SK-N-SH (cell line): ENCODE measurements at regions not wholly inside any gene's neighbourhood (a gene's known extent, or its start where the extent isn't known, plus 50 kb on each side); places are given as distances from the start of the nearest gene placed in this dataset.

Experiments
- CTCF ChIA-PET: fragments of 300-600, 350-600 bp; formaldehyde crosslinking; extraction: SDS; loops from one replicate; lab custom pipeline; 2021; lab: Yijun Ruan, JAX
- POLR2A ChIA-PET: fragments of 350-600 bp; sonication (Branson Sonifier 250); formaldehyde crosslinking; extraction: SDS; loops from one replicate; lab custom pipeline; 2020; ENCODE audit warnings: antibody characterized with exemption, inconsistent platforms; lab: Yijun Ruan, JAX
- DNase-seq: peaks from one replicate; pipeline ENCODE4 v3.0.0; 2012
- H2AFZ ChIP-seq: fragments of 200-600 bp; sonication (generic); 2 replicates; pipeline ENCODE4 v1.8.1; 2016; ENCODE audit warnings: antibody characterized with exemption, mild to moderate bottlenecking, low read depth
- H3F3A ChIP-seq: fragments of 200-600 bp; sonication (generic); replicated peaks from 2 replicates; pipeline ENCODE3; 2016; ENCODE audit warnings: antibody characterized with exemption, mild to moderate bottlenecking; ENCODE audit not compliant: insufficient read depth
- H3K27ac ChIP-seq, 2 experiments: fragments of 200-500 bp in 1 of 2; fragments of 200-600 bp in 1 of 2; sonication (Bioruptor generic) in 1 of 2; sonication (generic), shearing (Covaris generic) in 1 of 2; 2 replicates each; pipeline versions ENCODE4 v1.5.1 to v1.6.1; 2014 to 2016; ENCODE audit warnings: low read depth in 2 of 2, inconsistent platforms in 1 of 2, low read length in 1 of 2, mild to moderate bottlenecking in 1 of 2, mixed read lengths in 1 of 2
- H3K27me3 ChIP-seq: fragments of 200-600 bp; sonication (generic), shearing (Covaris generic); 2 replicates; pipeline ENCODE4 v1.6.1; 2016; ENCODE audit warnings: mixed run types; ENCODE audit not compliant: insufficient read depth
- H3K36me3 ChIP-seq, 2 experiments: fragments of 200-500 bp in 1 of 2; fragments of 200-600 bp in 1 of 2; sonication (Bioruptor generic) in 1 of 2; sonication (generic) in 1 of 2; replicated peaks in 1 of 2; 2 replicates each; pipeline versions ENCODE3 to v1.5.1; 2014 to 2016; ENCODE audit warnings: low read length in 1 of 2, mild to moderate bottlenecking in 1 of 2; ENCODE audit not compliant: insufficient read depth in 2 of 2, control insufficient read depth in 1 of 2
- H3K4me1 ChIP-seq, 2 experiments: fragments of 200-500 bp in 1 of 2; fragments of 200-600 bp in 1 of 2; sonication (Bioruptor generic) in 1 of 2; sonication (generic), shearing (Covaris generic) in 1 of 2; 2 replicates each; pipeline versions ENCODE4 v1.5.1 to v1.6.1; 2014 to 2016; ENCODE audit warnings: low read depth in 1 of 2, low read length in 1 of 2, mixed run types in 1 of 2; ENCODE audit not compliant: insufficient read depth in 2 of 2, control insufficient read depth in 1 of 2
- H3K4me2 ChIP-seq: fragments of 200-600 bp; sonication (generic), shearing (Covaris generic); 2 replicates; pipeline ENCODE4 v1.6.1; 2017; ENCODE audit warnings: mixed run types
- H3K4me3 ChIP-seq, 2 experiments: fragments of 200-500 bp in 1 of 2; fragments of 200-600 bp in 1 of 2; sonication (Bioruptor generic) in 1 of 2; sonication (generic), shearing (Covaris generic) in 1 of 2; 2 replicates each; pipeline versions ENCODE4 v1.5.1 to v1.8.1; 2014 to 2016; ENCODE audit warnings: low read depth in 2 of 2, inconsistent platforms in 1 of 2, low read length in 1 of 2, mild to moderate bottlenecking in 1 of 2, mixed read lengths in 1 of 2, moderate library complexity in 1 of 2
- H3K79me2 ChIP-seq: fragments of 200-600 bp; sonication (generic); 2 replicates; pipeline ENCODE4 v1.8.1; 2017; ENCODE audit warnings: mild to moderate bottlenecking; ENCODE audit not compliant: insufficient read depth
- H3K9ac ChIP-seq: fragments of 200-600 bp; sonication (generic); 2 replicates; pipeline ENCODE4 v1.6.1; 2017; ENCODE audit warnings: mixed run types
- H3K9me2 ChIP-seq: fragments of 200-600 bp; sonication (generic); 2 replicates; pipeline ENCODE4 v1.6.1; 2017; ENCODE audit warnings: mixed run types
- H3K9me3 ChIP-seq: fragments of 200-600 bp; sonication (generic); 2 replicates; pipeline ENCODE4 v1.6.1; 2017; ENCODE audit warnings: mixed run types, mild to moderate bottlenecking, moderate library complexity
- H4K20me1 ChIP-seq: fragments of 200-600 bp; sonication (generic); 2 replicates; pipeline ENCODE4 v1.6.1; 2017; ENCODE audit warnings: mild to moderate bottlenecking, mixed run types; ENCODE audit not compliant: insufficient read depth
- CHD2 ChIP-seq: fragments of 150-350 bp; IDR thresholded peaks from 2 replicates; pipeline ENCODE4 v1.6.1; 2018; ENCODE audit warnings: low read length; ENCODE audit not compliant: partially characterized antibody
- ELF1 ChIP-seq: IDR thresholded peaks from 2 replicates; pipeline ENCODE4 v1.4.0; 2012
- EP300 ChIP-seq, 2 experiments: IDR thresholded peaks; 2 replicates each; pipeline versions ENCODE4 v1.4.0 to v1.6.1; 2012; ENCODE audit warnings: borderline replicate concordance in 1 of 2, low read depth in 1 of 2, low read length in 1 of 2
- FOSL2 ChIP-seq: IDR thresholded peaks from 2 replicates; pipeline ENCODE4 v1.4.0; 2012; ENCODE audit warnings: low read depth, mild to moderate bottlenecking, moderate library complexity, borderline replicate concordance
- GABPA ChIP-seq: IDR thresholded peaks from 2 replicates; pipeline ENCODE4 v1.4.0; 2012; ENCODE audit warnings: low read depth, mild to moderate bottlenecking
- GATA2 ChIP-seq: sonication (generic); formaldehyde crosslinking; IDR thresholded peaks from 2 replicates; pipeline ENCODE4 v1.5.0; 2020; ENCODE audit warnings: mild to moderate bottlenecking, missing genetic modification reagents
- JUND ChIP-seq: IDR thresholded peaks from 2 replicates; pipeline ENCODE4 v1.4.0; 2012
- MAX ChIP-seq: IDR thresholded peaks from 2 replicates; pipeline ENCODE4 v1.4.0; 2012; ENCODE audit warnings: low read depth
- MEF2A ChIP-seq: IDR thresholded peaks from 2 replicates; pipeline ENCODE4 v1.4.0; 2012; ENCODE audit warnings: low read depth, borderline replicate concordance
- MXI1 ChIP-seq: IDR thresholded peaks from 2 replicates; pipeline ENCODE4 v1.6.1; 2012; ENCODE audit warnings: mild to moderate bottlenecking, low read depth, low read length, improper control_type of control experiment
- NFIC ChIP-seq: IDR thresholded peaks from 2 replicates; pipeline ENCODE4 v1.4.0; 2012; ENCODE audit warnings: borderline replicate concordance
- NRF1 ChIP-seq: IDR thresholded peaks from 2 replicates; pipeline ENCODE4 v1.6.1; 2012; ENCODE audit warnings: low read depth, mild to moderate bottlenecking, low read length
- RCOR1 ChIP-seq: fragments of 150-350 bp; IDR thresholded peaks from 2 replicates; pipeline ENCODE4 v1.6.1; 2017; ENCODE audit warnings: antibody characterized with exemption, low read length
- RFX5 ChIP-seq: IDR thresholded peaks from 2 replicates; pipeline ENCODE4 v1.6.1; 2012; ENCODE audit warnings: mild to moderate bottlenecking, improper control_type of control experiment, low read length
- TAF1 ChIP-seq: IDR thresholded peaks from 2 replicates; pipeline ENCODE4 v1.6.1; 2012; ENCODE audit warnings: low read depth, mild to moderate bottlenecking, low read length, moderate library complexity, borderline replicate concordance
- TCF12 ChIP-seq: IDR thresholded peaks from 2 replicates; pipeline ENCODE4 v1.4.0; 2012
- USF1 ChIP-seq: IDR thresholded peaks from 2 replicates; pipeline ENCODE4 v1.4.0; 2012; ENCODE audit warnings: low read depth, borderline replicate concordance
- YY1 ChIP-seq: IDR thresholded peaks from 2 replicates; pipeline ENCODE4 v1.4.0; 2012; ENCODE audit warnings: low read depth, mild to moderate bottlenecking
- ZBTB33 ChIP-seq: IDR thresholded peaks from 2 replicates; pipeline ENCODE4 v1.4.0; 2012; ENCODE audit warnings: low read depth, borderline replicate concordance
- WGBS: methylation state at CpG from one replicate; pipeline ENCODE4 v1.1.6; 2017; ENCODE audit warnings: low lambda C conversion rate; 5-methylcytosine and 5-hydroxymethylcytosine counted together
- TF ChIP-seq, protein P1 (sequence below): fragments of 150-350 bp; IDR thresholded peaks from 2 replicates; pipeline ENCODE4 v1.6.1; 2016; ENCODE audit warnings: mild to moderate bottlenecking, low read depth, low read length
- TF ChIP-seq, protein P2 (sequence below): IDR thresholded peaks from 2 replicates; pipeline ENCODE4 v1.6.1; 2012; ENCODE audit warnings: mild to moderate bottlenecking, low read depth, low read length, moderate library complexity
- TF ChIP-seq, protein P3 (sequence below): fragments of 150-350 bp; IDR thresholded peaks from 2 replicates; pipeline ENCODE4 v1.6.1; 2017; ENCODE audit warnings: antibody characterized with exemption, low read length, low read depth, borderline replicate concordance
- TF ChIP-seq, protein P4 (sequence below): fragments of 200-600 bp; sonication (generic); IDR thresholded peaks from 2 replicates; pipeline ENCODE4 v1.6.1; 2017; ENCODE audit warnings: antibody characterized with exemption, mild to moderate bottlenecking, moderate library complexity

GRCh38 chr4:126939401-126939800, 693.4 kb upstream of the INTU start:
- Histone ChIP-seq H3K27me3 (no peaks in the 10 kb centered on the region), H3K4me3 (no peak overlapping the region), H3K9me3 (no peaks in the 10 kb centered on the region), H3K27ac (peak overlapping the region; percentile 53 to 83), H4K20me1 (no peaks in the 10 kb centered on the region), H3K4me1 (peaks cover 0 to 10% of the 10 kb centered on the region in 2 experiments; a peak in 2 of 4 replicates), H3F3A (peaks cover 15% of the 10 kb centered on the region), H3K9me2 (no peaks in the 10 kb centered on the region), H3K4me2 (peak overlapping the region; percentile 14; the same call in 1 of the 2 replicates), H3K79me2 (no peaks in the 10 kb centered on the region), H3K9ac (peak overlapping the region; percentile 37; the same call in 1 of the 2 replicates), H3K36me3 (no peaks in the 10 kb centered on the region), H2AFZ (peak overlapping the region; percentile 91; the same call in 1 of the 2 replicates)
- 32% methylated on average over 2 of the region's 2 CpGs for WGBS
- 0 out of 4 replicates have a peak, but pooled peaks of 1 of the 2 experiments have one; percentile 17 for TF ChIP-seq EP300 (IDR thresholded peaks at IDR 0.05; ENCODE audit: borderline replicate concordance in 1 of 2, low read depth in 1 of 2, low read length in 1 of 2)
- TF ChIP-seq MAX, result no peak
- TF ChIP-seq JUND, result peak; percentile 57
- TF ChIP-seq RFX5, result no peak
- no peak for TF ChIP-seq NFIC
- TF ChIP-seq RCOR1, result no peak
- TF ChIP-seq, protein P1, sequence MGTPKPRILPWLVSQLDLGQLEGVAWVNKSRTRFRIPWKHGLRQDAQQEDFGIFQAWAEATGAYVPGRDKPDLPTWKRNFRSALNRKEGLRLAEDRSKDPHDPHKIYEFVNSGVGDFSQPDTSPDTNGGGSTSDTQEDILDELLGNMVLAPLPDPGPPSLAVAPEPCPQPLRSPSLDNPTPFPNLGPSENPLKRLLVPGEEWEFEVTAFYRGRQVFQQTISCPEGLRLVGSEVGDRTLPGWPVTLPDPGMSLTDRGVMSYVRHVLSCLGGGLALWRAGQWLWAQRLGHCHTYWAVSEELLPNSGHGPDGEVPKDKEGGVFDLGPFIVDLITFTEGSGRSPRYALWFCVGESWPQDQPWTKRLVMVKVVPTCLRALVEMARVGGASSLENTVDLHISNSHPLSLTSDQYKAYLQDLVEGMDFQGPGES, result no peak
- peak; percentile 68; the same call in 1 of the 2 replicates for TF ChIP-seq FOSL2
- no peak for TF ChIP-seq ZBTB33
- no peak for TF ChIP-seq GATA2 (CRISPR knock-in tag)
- TF ChIP-seq, protein P2, sequence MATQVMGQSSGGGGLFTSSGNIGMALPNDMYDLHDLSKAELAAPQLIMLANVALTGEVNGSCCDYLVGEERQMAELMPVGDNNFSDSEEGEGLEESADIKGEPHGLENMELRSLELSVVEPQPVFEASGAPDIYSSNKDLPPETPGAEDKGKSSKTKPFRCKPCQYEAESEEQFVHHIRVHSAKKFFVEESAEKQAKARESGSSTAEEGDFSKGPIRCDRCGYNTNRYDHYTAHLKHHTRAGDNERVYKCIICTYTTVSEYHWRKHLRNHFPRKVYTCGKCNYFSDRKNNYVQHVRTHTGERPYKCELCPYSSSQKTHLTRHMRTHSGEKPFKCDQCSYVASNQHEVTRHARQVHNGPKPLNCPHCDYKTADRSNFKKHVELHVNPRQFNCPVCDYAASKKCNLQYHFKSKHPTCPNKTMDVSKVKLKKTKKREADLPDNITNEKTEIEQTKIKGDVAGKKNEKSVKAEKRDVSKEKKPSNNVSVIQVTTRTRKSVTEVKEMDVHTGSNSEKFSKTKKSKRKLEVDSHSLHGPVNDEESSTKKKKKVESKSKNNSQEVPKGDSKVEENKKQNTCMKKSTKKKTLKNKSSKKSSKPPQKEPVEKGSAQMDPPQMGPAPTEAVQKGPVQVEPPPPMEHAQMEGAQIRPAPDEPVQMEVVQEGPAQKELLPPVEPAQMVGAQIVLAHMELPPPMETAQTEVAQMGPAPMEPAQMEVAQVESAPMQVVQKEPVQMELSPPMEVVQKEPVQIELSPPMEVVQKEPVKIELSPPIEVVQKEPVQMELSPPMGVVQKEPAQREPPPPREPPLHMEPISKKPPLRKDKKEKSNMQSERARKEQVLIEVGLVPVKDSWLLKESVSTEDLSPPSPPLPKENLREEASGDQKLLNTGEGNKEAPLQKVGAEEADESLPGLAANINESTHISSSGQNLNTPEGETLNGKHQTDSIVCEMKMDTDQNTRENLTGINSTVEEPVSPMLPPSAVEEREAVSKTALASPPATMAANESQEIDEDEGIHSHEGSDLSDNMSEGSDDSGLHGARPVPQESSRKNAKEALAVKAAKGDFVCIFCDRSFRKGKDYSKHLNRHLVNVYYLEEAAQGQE, result no peak
- TF ChIP-seq CHD2, result no peak
- TF ChIP-seq ELF1, result no peak
- TF ChIP-seq, protein P3, sequence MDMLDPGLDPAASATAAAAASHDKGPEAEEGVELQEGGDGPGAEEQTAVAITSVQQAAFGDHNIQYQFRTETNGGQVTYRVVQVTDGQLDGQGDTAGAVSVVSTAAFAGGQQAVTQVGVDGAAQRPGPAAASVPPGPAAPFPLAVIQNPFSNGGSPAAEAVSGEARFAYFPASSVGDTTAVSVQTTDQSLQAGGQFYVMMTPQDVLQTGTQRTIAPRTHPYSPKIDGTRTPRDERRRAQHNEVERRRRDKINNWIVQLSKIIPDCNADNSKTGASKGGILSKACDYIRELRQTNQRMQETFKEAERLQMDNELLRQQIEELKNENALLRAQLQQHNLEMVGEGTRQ, result no peak
- TF ChIP-seq MEF2A, result peak; percentile 82
- TF ChIP-seq, protein P4, sequence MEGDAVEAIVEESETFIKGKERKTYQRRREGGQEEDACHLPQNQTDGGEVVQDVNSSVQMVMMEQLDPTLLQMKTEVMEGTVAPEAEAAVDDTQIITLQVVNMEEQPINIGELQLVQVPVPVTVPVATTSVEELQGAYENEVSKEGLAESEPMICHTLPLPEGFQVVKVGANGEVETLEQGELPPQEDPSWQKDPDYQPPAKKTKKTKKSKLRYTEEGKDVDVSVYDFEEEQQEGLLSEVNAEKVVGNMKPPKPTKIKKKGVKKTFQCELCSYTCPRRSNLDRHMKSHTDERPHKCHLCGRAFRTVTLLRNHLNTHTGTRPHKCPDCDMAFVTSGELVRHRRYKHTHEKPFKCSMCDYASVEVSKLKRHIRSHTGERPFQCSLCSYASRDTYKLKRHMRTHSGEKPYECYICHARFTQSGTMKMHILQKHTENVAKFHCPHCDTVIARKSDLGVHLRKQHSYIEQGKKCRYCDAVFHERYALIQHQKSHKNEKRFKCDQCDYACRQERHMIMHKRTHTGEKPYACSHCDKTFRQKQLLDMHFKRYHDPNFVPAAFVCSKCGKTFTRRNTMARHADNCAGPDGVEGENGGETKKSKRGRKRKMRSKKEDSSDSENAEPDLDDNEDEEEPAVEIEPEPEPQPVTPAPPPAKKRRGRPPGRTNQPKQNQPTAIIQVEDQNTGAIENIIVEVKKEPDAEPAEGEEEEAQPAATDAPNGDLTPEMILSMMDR, result no peak
- TF ChIP-seq TCF12, result peak; percentile 62
- TF ChIP-seq MXI1, result no peak
- no peak for TF ChIP-seq GABPA
- TF ChIP-seq USF1, result no peak
- no peak for TF ChIP-seq YY1
- no peak for TF ChIP-seq NRF1
- TF ChIP-seq TAF1, result no peak
- ChIA-PET CTCF (no interaction called here), POLR2A (no interaction called here)
- DNase-seq, result no peak
